Stimulated activated CD4-positive, alpha-beta T cell treated with anti-CD3 and anti-CD28 coated beads, Interleukin-1b, Interleukin-23, amount 100 ng/mL, for 24 hours (primary cell): ENCODE measurements at regions not wholly inside any gene's neighbourhood (a gene's known extent, or its start where the extent isn't known, plus 50 kb on each side); places are given as distances from the start of the nearest gene placed in this dataset.

Source experiments
- DNase-seq, 4 experiments: peaks; one replicate each; pipeline ENCODE4 v3.0.0-alpha.2; 2020; ENCODE audit warnings: low read depth in 4 of 4, low spot score in 1 of 4

DNA sequence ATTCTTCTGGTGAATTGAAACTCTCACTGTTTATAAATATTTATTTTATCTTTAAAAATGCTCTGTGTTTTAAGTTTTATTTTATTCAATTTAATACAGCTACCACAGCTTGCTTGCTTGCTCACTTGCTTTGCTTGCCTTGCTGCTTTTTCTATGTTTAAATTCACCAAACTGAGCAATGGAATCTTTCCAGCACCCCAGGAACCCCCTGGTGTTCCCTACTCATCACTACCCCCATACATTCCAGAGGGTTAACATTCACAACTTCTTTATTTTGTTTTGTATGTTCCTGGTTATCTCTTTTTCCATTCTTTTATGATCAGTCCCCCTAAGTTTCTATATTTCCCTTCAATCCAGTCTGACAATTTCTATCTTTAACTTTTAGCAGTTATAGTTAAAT is 166.5 kb upstream of the COL1A2 start:
- no peak for DNase-seq

DNA sequence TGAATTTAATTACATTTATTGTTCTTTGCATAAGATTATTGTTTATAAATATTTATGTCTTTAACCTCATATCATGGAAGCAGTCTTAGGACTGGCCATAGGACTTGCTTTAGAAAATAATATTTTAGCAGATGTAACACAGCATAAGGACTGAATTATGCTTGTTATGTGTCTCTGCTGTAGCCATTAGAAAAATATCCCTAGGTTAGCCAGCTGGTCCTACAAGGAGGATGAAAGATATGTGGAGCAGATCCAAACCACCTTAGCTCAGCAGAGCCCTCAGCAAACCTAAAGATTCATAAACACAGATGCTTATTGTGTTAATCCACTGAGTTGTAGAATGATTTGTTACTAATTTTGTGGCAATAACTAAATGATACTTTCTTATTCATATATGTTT is 166.0 kb upstream of the COL1A2 start:
- DNase-seq, result no peak

DNA sequence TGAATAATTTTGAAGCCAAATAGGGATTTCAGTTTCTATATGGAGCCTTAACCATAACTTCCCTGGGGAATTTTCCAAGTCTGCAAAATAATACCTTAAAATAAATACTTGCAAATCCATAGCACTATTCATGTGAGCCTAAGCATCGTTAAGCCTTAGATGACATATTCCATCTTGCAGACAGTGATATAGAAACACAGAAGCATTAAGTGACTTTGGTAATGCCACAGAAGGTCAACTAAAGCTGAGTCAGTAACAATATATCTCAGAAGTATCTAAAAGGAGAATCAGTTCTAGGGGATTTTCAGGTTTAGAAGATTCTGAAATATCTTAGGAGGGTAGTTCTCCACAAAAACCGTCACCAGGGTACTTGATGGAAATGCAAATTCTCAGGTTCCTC is 163.4 kb upstream of the COL1A2 start:
- no peak for DNase-seq

GRCh38 chr7:94236960-94237359 is 157.7 kb upstream of the COL1A2 start:
- no peak for DNase-seq

GRCh38 chr7:94237417-94237816 is 157.3 kb upstream of the COL1A2 start:
- no peak for DNase-seq

DNA sequence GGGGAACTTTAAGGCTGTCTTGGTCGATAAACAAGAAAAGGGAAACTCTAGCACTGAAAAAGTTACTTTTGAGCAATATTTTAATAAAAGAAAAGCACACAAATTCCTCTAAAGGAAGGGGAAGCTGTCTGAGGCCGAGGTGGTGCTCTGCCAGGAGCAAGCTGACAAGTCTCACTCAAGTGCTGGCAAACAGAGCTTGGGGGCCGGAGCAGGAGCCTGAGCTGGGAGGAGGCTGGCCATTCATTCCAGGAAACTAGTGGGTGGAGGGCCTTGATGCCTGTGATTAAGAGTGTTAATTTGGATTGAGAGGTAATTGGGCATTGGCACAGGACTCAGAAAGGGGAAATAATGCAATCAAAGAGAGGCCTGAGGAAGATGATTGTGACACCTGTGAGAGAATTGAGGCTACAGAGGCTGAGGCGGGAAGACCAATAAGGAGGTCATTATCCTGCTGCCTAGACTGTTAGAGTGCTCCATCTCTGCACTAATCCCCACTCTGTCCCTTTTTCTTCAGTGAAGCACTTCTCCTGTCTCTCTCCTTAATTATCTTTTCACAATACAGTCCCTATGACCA is 154.9 kb upstream of the COL1A2 start:
- DNase-seq, result no peak

DNA sequence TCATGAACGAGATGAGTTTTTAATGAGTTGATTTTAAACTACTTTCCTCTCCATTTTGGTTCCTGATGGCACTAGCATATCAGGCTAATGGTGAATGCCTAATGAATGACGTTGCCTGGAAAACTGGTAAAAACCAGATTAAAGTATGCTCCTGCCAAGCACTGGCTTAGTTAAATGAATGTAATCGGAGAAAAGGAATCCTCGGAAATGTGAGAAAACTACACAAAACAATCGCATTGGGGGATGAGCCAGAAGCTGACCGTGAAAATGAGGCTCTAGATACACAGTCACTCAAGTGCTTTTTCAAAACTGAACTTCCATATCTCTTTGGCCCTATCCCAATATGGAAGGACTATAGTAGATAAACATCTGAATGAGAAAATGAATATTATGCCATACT is 153.8 kb upstream of the COL1A2 start:
- no peak for DNase-seq

GRCh38 chr7:94241402-94241925 is 153.2 kb upstream of the COL1A2 start:
- no peak for DNase-seq

GRCh38 chr7:94243066-94243711 is 151.5 kb upstream of the COL1A2 start:
- no peak for DNase-seq

DNA sequence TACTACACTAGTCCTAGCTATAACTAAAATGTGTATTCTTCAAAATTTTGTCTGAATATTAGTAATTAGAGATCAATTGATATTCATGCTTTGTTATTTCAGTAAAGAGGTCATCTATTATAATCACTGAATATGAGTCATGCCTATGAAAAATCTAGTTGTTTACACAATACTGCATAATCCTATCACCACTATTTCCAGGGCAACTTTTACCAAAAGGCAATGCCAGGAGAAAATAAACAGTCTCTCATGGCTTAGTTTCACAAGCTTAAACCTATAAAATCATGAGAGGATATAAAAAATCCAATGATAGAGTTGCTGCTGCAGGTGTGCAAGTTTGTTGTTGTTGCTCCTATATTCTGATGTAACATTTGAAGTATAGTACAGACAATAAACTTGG is 149.9 kb upstream of the COL1A2 start:
- DNase-seq, result no peak

DNA sequence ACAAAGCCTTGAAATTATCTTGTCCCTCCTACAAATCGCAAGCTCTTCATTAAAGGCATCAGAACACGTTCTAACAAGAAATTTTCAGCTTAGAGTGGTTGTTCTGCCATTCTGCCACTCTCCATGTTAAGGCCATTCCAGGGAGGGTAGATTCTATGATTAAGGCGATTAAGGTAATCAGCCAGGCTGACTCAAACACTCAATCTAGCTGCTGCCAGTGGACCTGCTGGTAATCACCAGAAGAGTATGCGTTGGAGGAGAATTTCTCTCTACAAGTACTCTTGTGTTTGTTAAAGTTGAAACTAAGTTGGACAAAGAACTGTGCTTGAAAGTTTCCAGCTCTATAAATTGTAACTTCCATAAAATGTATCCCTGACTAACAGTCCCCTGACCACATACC is 149.2 kb upstream of the COL1A2 start:
- DNase-seq, result no peak

DNA sequence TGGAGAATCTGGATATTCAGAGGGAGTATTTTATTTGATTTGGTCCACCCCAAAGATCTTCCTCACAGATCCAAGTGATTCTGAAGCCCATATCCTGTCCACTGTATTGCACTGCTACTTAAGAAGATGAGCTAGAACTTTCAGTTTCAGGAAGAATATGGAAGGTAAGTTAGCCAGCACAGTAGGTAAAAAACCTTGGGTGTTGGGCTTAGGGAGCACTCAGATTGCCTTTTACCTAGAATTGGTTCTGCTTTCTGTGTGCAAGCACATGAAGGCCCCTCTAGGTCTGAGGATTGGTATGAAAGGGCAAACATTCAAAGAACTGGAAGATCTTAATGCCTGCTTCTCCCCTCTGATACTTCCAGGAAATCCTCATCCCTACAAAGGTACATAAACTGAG is 146.7 kb upstream of the COL1A2 start:
- no peak for DNase-seq

DNA sequence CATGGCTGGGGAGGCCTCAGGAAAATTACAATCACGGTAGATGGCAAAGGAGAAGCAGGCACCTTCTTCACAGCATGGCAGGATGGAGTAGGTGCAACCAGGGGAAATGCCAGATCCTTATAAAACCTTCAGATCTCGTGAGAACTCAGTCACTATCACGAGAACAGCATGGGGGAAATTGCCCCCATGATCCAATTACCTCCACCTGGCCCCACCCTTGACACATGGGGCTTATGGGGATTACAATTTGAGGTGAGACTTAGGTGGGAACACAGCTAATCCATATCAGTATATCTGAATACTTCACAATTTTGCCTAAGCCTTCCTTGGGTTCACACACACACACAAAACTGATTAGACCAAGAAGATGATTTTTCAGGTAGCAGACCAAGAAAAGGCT is 145.1 kb upstream of the COL1A2 start:
- DNase-seq, result no peak

DNA sequence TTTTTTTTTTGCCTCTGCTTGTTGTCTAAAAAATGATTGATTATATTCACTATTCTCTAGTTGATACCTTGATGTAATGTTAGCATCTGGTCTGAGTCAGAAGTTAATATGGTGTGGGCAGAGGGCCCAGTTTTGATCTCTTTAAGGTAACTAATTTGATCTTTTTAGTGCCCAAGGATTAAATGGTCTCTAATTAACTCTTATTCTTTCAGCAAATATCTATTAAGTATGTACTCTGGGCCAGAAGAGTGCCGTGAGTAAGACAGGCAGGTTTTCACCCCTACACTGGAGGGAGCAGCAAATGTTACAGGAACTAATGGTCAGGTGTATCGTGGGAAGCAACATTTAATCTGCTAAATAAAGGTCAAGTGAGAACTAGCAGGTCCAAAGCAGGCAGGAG is 144.6 kb upstream of the COL1A2 start:
- no peak for DNase-seq

GRCh38 chr7:94250987-94251386 is 143.7 kb upstream of the COL1A2 start:
- DNase-seq, result no peak

DNA sequence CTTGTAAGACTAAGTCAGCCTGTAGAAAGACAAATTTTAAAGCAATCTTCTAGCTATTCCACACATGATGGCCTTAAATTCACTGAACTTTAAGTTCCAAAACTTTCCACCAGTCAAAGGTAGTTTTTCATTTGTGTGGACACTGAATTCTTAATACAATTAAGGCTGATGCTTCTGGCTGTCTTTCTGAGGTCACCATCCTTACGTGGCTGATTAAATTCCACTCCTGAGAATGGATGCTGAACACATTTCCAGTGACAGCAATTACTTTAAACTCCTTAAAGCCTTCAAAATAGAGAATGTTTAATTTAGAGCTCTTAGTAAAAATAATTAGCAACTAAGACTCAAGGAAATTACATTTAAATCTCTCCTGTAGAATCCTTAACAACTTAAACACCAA is 142.6 kb upstream of the COL1A2 start:
- no peak for DNase-seq

GRCh38 chr7:94252971-94253370 is 141.7 kb upstream of the COL1A2 start:
- no peak for DNase-seq

DNA sequence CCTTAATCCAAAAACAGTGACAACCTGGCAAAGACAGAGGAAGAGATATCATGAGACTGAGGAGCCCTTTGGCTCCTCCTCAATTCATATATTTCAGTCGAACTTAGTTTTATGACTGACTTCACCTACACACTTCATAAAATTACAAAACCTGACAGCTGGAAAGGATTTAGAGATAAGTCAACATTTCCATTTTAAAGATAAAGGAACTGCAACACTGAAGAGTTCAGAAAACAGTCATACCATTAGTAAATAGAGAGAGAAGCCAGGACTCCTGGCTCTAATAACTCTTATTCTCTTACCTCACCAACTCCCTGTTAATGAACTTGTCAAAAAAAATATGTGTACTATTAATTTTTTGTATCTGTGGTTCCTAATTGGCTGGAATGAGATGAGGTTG is 141.0 kb upstream of the COL1A2 start:
- no peak for DNase-seq

DNA sequence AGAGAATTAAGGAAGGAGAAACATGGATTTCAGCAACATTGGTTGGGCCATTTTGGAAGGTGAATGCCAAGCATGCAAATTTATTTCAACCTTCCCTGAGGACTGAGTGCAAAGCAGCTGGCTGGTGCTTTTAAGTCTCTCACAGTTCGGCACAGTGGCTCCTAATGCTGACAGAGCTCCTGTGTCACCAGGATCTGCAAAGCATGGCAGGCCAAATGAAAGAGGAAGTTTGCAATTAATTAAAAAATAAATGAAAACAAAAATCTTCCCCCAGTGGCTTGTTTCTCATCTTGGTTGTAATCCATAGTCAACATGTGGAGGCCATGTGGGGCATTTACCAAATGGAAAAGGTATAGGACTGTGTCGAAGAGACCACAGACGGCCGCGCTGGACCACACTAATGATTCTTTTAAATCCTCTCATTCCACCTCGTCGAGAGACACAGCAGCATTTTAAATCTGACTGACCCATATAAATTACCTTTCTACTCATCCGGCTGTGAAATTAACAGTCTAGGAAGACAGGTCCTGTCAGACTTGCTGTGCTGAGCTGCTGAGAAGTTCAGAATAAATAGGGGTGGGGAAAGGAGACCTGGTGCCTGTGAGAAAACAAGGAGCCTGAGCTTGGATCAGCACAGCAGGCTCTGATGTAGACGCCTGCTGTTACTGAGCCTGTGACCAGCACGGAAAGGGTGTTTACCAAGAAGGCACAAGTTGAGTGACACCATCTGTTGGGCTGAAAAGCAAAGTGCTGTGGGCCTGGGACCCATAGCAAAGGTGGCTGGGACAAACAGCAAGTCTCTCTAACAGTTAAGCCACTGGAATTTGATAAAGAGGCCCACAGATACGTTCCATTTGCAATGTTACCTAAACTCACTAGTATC is 136.0 kb upstream of the COL1A2 start:
- no peak for DNase-seq

GRCh38 chr7:94261067-94261466 is 133.6 kb upstream of the COL1A2 start:
- no peak for DNase-seq

DNA sequence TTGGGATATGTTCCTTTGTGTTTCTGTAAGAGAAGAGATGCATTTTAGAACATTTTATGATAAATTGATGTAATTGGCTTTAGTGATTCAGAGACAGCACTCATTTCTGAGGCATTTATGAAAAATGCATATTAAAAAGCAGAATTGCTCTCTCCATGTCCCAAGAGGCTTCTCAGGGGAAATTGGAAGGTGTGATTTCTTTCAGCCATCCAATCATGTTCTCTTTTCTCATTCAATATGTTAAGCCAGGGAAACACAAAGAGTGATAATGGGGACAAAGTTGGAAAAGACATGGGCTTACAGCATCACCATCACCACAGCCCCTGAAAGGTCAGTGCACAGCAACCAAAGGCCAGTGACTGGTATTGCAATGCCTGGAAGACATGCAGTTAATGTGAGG is 129.9 kb upstream of the COL1A2 start:
- DNase-seq, result no peak

DNA sequence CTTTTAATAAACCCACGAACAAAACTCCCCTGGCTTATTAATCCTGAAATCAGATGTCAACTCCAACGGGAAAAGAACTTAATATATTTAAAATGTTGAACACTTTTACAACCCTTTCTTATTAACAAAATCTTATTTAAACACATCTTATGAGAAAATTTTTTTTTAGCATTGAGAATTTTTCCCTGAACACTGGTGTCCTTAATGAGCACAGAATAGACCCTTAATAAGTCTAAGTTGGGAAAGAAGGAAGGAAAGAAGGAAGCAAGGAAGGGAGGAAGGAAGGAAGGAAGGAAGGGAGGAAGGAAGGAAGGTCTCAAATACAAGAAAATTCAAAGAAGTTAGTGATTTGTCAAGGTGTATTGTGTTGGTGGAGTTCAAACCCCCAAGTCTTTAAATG is 129.2 kb upstream of the COL1A2 start:
- no peak for DNase-seq
